Panc1 (cell line): ENCODE measurements at regions not wholly inside any gene's neighbourhood (a gene's known extent, or its start where the extent isn't known, plus 50 kb on each side); places are given as distances from the start of the nearest gene placed in this dataset.
A peak's percentile ranks its signal among the peaks of the same experiment; 100 is the strongest.

ENCODE experiments used
- ATAC-seq: fragments of 200-7000 bp; cut with Tn5 transposase; 2 replicates; pipeline ENCODE4 v1.9.1; 2020; ENCODE audit warnings: mild to moderate bottlenecking, moderate library complexity
- BruUV-seq: library from RNA; stranded (reverse); fragments of 400-500 nt; replicated peaks from 2 replicates; lab custom pipeline; 2021; lab: Mats Ljungman, UMichigan
- CTCF ChIA-PET: fragments of 300-600 bp; sonication (Branson Sonifier 250); formaldehyde crosslinking; loops from one replicate; lab custom pipeline; 2022; ENCODE audit warnings: antibody characterized with exemption; lab: Charles Lee
- POLR2A ChIA-PET: fragments of 300-600 bp; sonication (Branson Sonifier 250); formaldehyde crosslinking; loops from one replicate; lab custom pipeline; 2022; ENCODE audit warnings: antibody characterized with exemption; lab: Charles Lee
- DNase-seq: peaks from one replicate; pipeline ENCODE4 v3.0.0-alpha.2; 2010; ENCODE audit warnings: low read depth, low spot score
- H3K27ac ChIP-seq: 2 replicates; pipeline ENCODE4 v1.5.1; 2011; ENCODE audit warnings: mild to moderate bottlenecking, low read length, inconsistent platforms
- H3K27me3 ChIP-seq: fragments of 200-500 bp; sonication (Bioruptor generic); 2 replicates; pipeline ENCODE4 v1.6.0; 2014; ENCODE audit warnings: low read length, inconsistent platforms; ENCODE audit not compliant: control insufficient read depth, insufficient read depth
- H3K36me3 ChIP-seq: fragments of 200-500 bp; sonication (Bioruptor generic); 2 replicates; pipeline ENCODE4 v1.5.1; 2014; ENCODE audit warnings: inconsistent platforms, mild to moderate bottlenecking, low read length, moderate library complexity; ENCODE audit not compliant: control insufficient read depth, insufficient read depth
- H3K4me1 ChIP-seq: 2 replicates; pipeline ENCODE4 v1.5.1; 2011; ENCODE audit warnings: inconsistent platforms, mild to moderate bottlenecking, low read length, moderate library complexity; ENCODE audit not compliant: control insufficient read depth, insufficient read depth
- H3K4me3 ChIP-seq, 2 experiments: 2 replicates each; pipeline ENCODE4 v1.5.1; 2011 to 2012; ENCODE audit warnings: low read depth in 2 of 2, low read length in 2 of 2, mild to moderate bottlenecking in 2 of 2, inconsistent platforms in 1 of 2, moderate library complexity in 1 of 2
- H3K9me3 ChIP-seq: fragments of 200-500 bp; sonication (Bioruptor generic); 2 replicates; pipeline ENCODE4 v1.5.1; 2014; ENCODE audit warnings: low read depth, mild to moderate bottlenecking, inconsistent platforms, low read length, moderate library complexity; ENCODE audit not compliant: control insufficient read depth, insufficient read depth
- CTCF ChIP-seq: fragments of 450-650 bp; IDR thresholded peaks from 2 replicates; pipeline ENCODE4 v1.5.1; 2017; ENCODE audit warnings: mild to moderate bottlenecking
- POLR2AphosphoS5 ChIP-seq: IDR thresholded peaks from 2 replicates; pipeline ENCODE4 v1.6.1; 2012; ENCODE audit warnings: mild to moderate bottlenecking, low read depth, low read length, moderate library complexity
- REST ChIP-seq, 2 experiments: IDR thresholded peaks; 2 replicates each; pipeline ENCODE4 v1.6.1; 2011 to 2012; ENCODE audit warnings: low read depth in 2 of 2, control low read depth in 1 of 2, low read length in 1 of 2, mild to moderate bottlenecking in 1 of 2, moderate library complexity in 1 of 2; ENCODE audit not compliant: insufficient read depth in 1 of 2
- SIN3A ChIP-seq: IDR thresholded peaks from 2 replicates; pipeline ENCODE4 v1.6.1; 2012; ENCODE audit warnings: low read depth, mild to moderate bottlenecking, low read length, moderate library complexity, borderline replicate concordance; ENCODE audit not compliant: insufficient read depth
- TCF7L2 ChIP-seq: IDR thresholded peaks from 2 replicates; pipeline ENCODE4 v1.6.1; 2011; ENCODE audit warnings: mild to moderate bottlenecking, low read depth, low read length, inconsistent platforms
- in situ Hi-C: cut with HindIII; loops from 2 replicates; pipeline ENCODE4 v1.10.0; 2016; ENCODE audit warnings: low sequenced_read_pairs, low pct_unique_long_range_greater_than_20kb
- intact Hi-C: fragments of 100-400 bp; cut with micrococcal nuclease; formaldehyde crosslinking; loops from one replicate; pipeline ENCODE4 v1.10.0; 2022; ENCODE audit not compliant: unreplicated experiment

GRCh38 chr6:27838945-27839625 is 73.1 kb downstream of the OR2B2 start:
- peak; percentile 57 for ATAC-seq

More at GRCh38 chr6:27838945-27839625, 73.1 kb downstream of the OR2B2 start:
- CTCF ChIA-PET: no interaction called here
- no peaks in the 10 kb centered on the region for H3K27me3 ChIP-seq
- peak overlapping the region; percentile 92 for H3K27ac ChIP-seq
- H3K4me1 ChIP-seq: peaks cover 17% of the 10 kb centered on the region; the same call in 1 of the 2 replicates
- H3K4me3 ChIP-seq: peak overlapping the region; percentile 86 to 90
- peaks cover 5% of the 10 kb centered on the region for H3K36me3 ChIP-seq
- no peak for TF ChIP-seq CTCF
- no peak for TF ChIP-seq REST (IDR thresholded peaks at IDR 0.05; ENCODE audit: insufficient read depth in 1 of 2, low read depth in 2 of 2, low read length in 1 of 2)
- no peak for TF ChIP-seq TCF7L2
- no peak for TF ChIP-seq SIN3A
- no peak for TF ChIP-seq POLR2AphosphoS5
- in situ Hi-C loops: no loop called here
- no peak for DNase-seq
- BruUV-seq: no TSS peak
- H3K9me3 ChIP-seq: no peaks in the 10 kb centered on the region
- POLR2A ChIA-PET: interaction anchor here (0.7 to 4.9 kb wide), 10 partner anchors 12 to 706 kb away, joined by 3 to 90 read pairs (median 8); a partner anchor contains a TSS
- intact Hi-C loops: no loop called here
